T-helper 17 cell (primary cell): ENCODE measurements at regions not wholly inside any gene's neighbourhood (a gene's known extent, or its start where the extent isn't known, plus 50 kb on each side); places are given as distances from the start of the nearest gene placed in this dataset.

Experiments
- ATAC-seq: fragments of 150-1000 bp; cut with Tn5 transposase; 2 replicates; pipeline ENCODE4 v1.10.0; 2021; ENCODE audit warnings: mild to moderate bottlenecking, moderate library complexity
- DNase-seq, 3 donors: peaks; one replicate each; pipeline versions ENCODE4 v3.0.0 to v3.0.0-alpha.2; 2020 to 2021
- H3K9me3 ChIP-seq: one replicate; pipeline ENCODE4 v1.7.0; 2013; ENCODE audit warnings: low read length, mild to moderate bottlenecking; ENCODE audit not compliant: control insufficient read depth, poor library complexity, severe bottlenecking
- H3K27ac Mint-ChIP-seq: one replicate; pipeline ENCODE4 v1.8.0; 2022; ENCODE audit warnings: mild to moderate bottlenecking, moderate library complexity, mixed read lengths
- H3K27me3 Mint-ChIP-seq: one replicate; pipeline ENCODE4 v1.8.0; 2022; ENCODE audit warnings: mixed read lengths
- H3K36me3 Mint-ChIP-seq: one replicate; pipeline ENCODE4 v1.8.0; 2022; ENCODE audit warnings: low read depth, mixed read lengths
- H3K4me1 Mint-ChIP-seq: one replicate; pipeline ENCODE4 v1.8.0; 2022; ENCODE audit warnings: mild to moderate bottlenecking, mixed read lengths
- H3K4me3 Mint-ChIP-seq: one replicate; pipeline ENCODE4 v1.8.0; 2022; ENCODE audit warnings: mild to moderate bottlenecking, moderate library complexity, mixed read lengths

GRCh38 chr14:104286086-104286485, 147.7 kb downstream of the KIF26A start:
- Mint-ChIP-seq H3K27ac (no peak overlapping the region), H3K27me3 (peaks cover 8% of the 10 kb centered on the region), H3K4me1 (peaks cover 6% of the 10 kb centered on the region), H3K36me3 (no peaks in the 10 kb centered on the region), H3K4me3 (no peak overlapping the region)
- H3K9me3 ChIP-seq, result no peaks in the 10 kb centered on the region
- no peak for DNase-seq
- no peak for ATAC-seq

GRCh38 chr14:104286496-104286895, 148.1 kb downstream of the KIF26A start:
- H3K9me3 ChIP-seq, result no peaks in the 10 kb centered on the region
- DNase-seq, result no peak

DNA sequence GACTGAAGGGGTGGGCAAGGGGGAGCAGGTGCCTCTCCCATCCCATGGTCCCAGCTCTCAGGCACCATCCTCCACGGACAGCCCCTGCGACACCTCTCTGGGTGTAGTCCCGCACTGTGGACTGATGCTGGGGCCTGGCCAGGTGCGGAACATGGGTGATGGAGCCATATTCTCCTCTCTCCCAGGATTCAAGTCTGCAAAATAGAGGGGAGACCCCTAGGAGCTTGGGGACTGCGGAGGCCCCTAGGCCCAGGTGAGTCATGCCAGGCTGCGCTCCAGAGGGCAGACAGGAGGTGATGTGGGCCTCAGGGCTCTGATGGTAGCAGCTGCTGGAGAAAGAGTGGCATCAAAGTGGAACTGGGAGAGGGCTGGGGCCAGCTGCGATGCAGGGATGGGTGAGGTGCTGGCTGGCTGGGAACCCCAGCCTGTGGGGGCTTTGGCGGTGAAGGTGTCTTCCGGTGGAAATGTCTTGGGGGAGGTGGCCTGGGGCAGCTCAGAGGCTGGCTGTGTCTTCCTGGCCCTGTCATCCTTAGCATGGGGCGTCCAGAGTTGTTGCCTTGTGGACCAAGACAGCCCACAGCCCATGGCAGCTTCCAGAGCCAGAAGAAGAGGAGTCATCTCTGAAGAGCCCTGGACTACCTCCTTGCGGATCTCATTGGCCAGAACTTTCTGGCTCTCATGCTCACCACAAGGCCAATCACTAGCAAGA, 149.1 kb downstream of the KIF26A start:
- H3K27me3 Mint-ChIP-seq, result no peaks in the 10 kb centered on the region
- peaks cover 6% of the 10 kb centered on the region for H3K4me1 Mint-ChIP-seq
- H3K36me3 Mint-ChIP-seq, result no peaks in the 10 kb centered on the region
- DNase-seq (peak in 1 of 3 donors; percentile 5), ATAC-seq (no peak)
- no peak overlapping the region for H3K27ac Mint-ChIP-seq
- H3K4me3 Mint-ChIP-seq, result no peak overlapping the region
- H3K9me3 ChIP-seq, result no peaks in the 10 kb centered on the region

More at GRCh38 chr14:104286496-104286895, 148.1 kb downstream of the KIF26A start:
- Mint-ChIP-seq H3K4me3 (no peak overlapping the region), H3K36me3 (no peaks in the 10 kb centered on the region), H3K27ac (no peak overlapping the region), H3K4me1 (peaks cover 6% of the 10 kb centered on the region), H3K27me3 (peaks cover 7% of the 10 kb centered on the region)
- no peak for ATAC-seq

GRCh38 chr14:104288272-104288671, 149.9 kb downstream of the KIF26A start:
- no peaks in the 10 kb centered on the region for H3K9me3 ChIP-seq
- ATAC-seq (no peak), DNase-seq (no peak)
- Mint-ChIP-seq H3K4me3 (no peak overlapping the region), H3K4me1 (peaks cover 6% of the 10 kb centered on the region), H3K27me3 (no peaks in the 10 kb centered on the region), H3K27ac (no peak overlapping the region), H3K36me3 (no peaks in the 10 kb centered on the region)

DNA sequence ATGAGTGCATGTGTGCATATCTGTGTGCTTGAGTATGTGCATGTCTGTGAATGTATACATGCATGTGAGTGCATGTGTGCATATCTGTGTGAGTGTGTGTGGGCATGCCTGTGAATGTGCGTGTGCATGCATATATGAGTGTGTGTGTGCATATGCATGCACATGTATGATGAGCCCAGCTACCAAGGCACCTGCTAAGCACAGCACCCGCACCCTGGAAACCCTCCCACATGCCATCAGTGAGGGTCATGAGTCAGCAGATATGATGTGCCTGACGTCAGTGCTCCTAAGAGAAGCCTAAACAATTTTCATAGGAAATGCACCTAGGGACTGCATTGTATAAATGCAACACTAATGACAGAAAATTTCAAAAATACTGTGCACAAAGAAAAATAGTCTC, 151.1 kb downstream of the KIF26A start:
- peaks cover 4% of the 10 kb centered on the region for H3K4me1 Mint-ChIP-seq
- H3K4me3 Mint-ChIP-seq, result no peak overlapping the region

DNA sequence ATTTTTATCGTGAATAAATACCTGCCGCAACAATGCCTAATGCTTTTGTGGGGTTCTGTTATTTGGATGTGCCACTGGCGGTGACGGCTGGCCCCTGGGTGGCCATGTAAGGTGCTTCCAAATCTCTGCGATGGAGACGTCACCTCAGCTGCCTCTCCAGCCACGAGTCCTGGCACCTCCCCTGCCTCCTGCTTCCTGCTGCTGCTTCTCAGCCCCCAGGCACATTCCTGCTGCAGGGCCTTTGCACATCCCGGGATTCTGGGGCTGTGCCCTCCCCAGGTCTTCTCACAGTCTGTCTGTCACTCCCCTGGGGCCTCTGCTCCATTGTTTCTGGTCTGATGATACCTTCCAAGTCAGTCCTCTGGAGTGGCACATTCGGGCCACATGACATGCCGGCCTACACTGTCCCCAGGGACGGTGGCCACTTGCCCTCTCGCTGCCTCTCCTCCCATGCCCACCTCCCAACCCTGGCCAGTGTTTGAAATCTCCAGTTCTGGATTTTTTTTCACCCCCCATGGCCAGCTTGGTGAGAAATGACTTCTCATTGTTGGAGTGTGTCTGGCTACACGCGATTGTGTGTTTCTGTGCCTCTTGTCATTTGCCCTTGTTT, 151.8 kb downstream of the KIF26A start:
- H3K4me3 Mint-ChIP-seq, result no peak overlapping the region
- H3K36me3 Mint-ChIP-seq, result no peaks in the 10 kb centered on the region
- ATAC-seq (no peak), DNase-seq (no peak)
- no peaks in the 10 kb centered on the region for H3K9me3 ChIP-seq
- H3K27me3 Mint-ChIP-seq, result peaks cover 13% of the 10 kb centered on the region
- no peak overlapping the region for H3K27ac Mint-ChIP-seq
- peaks cover 4% of the 10 kb centered on the region for H3K4me1 Mint-ChIP-seq

More for the DNA sequence above, 151.1 kb downstream of the KIF26A start:
- ATAC-seq (no peak), DNase-seq (no peak)
- Mint-ChIP-seq H3K36me3 (no peaks in the 10 kb centered on the region), H3K27ac (no peak overlapping the region), H3K27me3 (peaks cover 6% of the 10 kb centered on the region)
- H3K9me3 ChIP-seq, result no peaks in the 10 kb centered on the region

GRCh38 chr14:104290756-104291122, 152.4 kb downstream of the KIF26A start:
- Mint-ChIP-seq H3K27ac (no peak overlapping the region), H3K27me3 (peaks cover 19% of the 10 kb centered on the region), H3K4me1 (peaks cover 4% of the 10 kb centered on the region), H3K4me3 (no peak overlapping the region), H3K36me3 (no peaks in the 10 kb centered on the region)
- H3K9me3 ChIP-seq, result no peaks in the 10 kb centered on the region
- ATAC-seq, result no peak
- no peak for DNase-seq

GRCh38 chr14:104291123-104292000, 153.0 kb downstream of the KIF26A start:
- Mint-ChIP-seq H3K36me3 (no peaks in the 10 kb centered on the region), H3K4me1 (peaks cover 4% of the 10 kb centered on the region), H3K27me3 (peaks cover 24% of the 10 kb centered on the region), H3K27ac (no peak overlapping the region), H3K4me3 (no peak overlapping the region)
- H3K9me3 ChIP-seq, result no peaks in the 10 kb centered on the region
- DNase-seq (no peak), ATAC-seq (no peak)

GRCh38 chr14:104292084-104292970, 153.9 kb downstream of the KIF26A start:
- H3K36me3 Mint-ChIP-seq, result no peaks in the 10 kb centered on the region
- H3K9me3 ChIP-seq, result no peaks in the 10 kb centered on the region
- no peak for DNase-seq
- no peak overlapping the region for H3K4me3 Mint-ChIP-seq
- peaks cover 4% of the 10 kb centered on the region for H3K4me1 Mint-ChIP-seq
- no peak for ATAC-seq
- peaks cover 24% of the 10 kb centered on the region for H3K27me3 Mint-ChIP-seq
- no peak overlapping the region for H3K27ac Mint-ChIP-seq

GRCh38 chr14:104293231-104293841, 154.9 kb downstream of the KIF26A start:
- H3K9me3 ChIP-seq, result no peaks in the 10 kb centered on the region
- no peak for DNase-seq
- ATAC-seq, result no peak
- H3K27ac Mint-ChIP-seq, result no peak overlapping the region
- no peak overlapping the region for H3K4me3 Mint-ChIP-seq
- H3K27me3 Mint-ChIP-seq, result peaks cover 24% of the 10 kb centered on the region
- peaks cover 4% of the 10 kb centered on the region for H3K4me1 Mint-ChIP-seq
- H3K36me3 Mint-ChIP-seq, result no peaks in the 10 kb centered on the region

GRCh38 chr14:104293851-104294627, 155.7 kb downstream of the KIF26A start:
- peaks cover 24% of the 10 kb centered on the region for H3K27me3 Mint-ChIP-seq
- no peak for DNase-seq
- H3K9me3 ChIP-seq, result no peaks in the 10 kb centered on the region
- H3K27ac Mint-ChIP-seq, result no peak overlapping the region
- H3K4me3 Mint-ChIP-seq, result no peak overlapping the region
- H3K4me1 Mint-ChIP-seq, result peaks cover 4% of the 10 kb centered on the region
- H3K36me3 Mint-ChIP-seq, result no peaks in the 10 kb centered on the region
- ATAC-seq, result no peak

DNA sequence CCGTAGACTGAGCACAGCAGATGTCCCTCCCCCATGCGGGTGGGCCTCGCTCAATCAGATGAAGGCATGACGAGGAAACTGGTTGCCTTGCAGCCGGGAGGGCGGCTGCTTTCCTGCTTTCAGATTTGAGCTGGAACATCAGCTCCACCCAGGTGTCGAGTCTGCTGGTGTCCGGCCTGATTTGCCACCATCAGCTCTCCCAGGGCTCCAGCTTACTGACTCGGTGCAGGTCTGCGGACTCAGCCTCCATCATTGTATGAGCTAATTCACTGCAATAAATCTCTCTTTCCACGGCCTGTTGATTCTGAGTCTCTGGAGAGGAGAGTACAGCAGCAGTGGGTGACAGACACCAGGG, 156.2 kb downstream of the KIF26A start:
- Mint-ChIP-seq H3K27me3 (peaks cover 24% of the 10 kb centered on the region), H3K4me3 (no peak overlapping the region), H3K4me1 (peaks cover 4% of the 10 kb centered on the region), H3K27ac (no peak overlapping the region), H3K36me3 (no peaks in the 10 kb centered on the region)
- ATAC-seq (no peak), DNase-seq (no peak)
- H3K9me3 ChIP-seq, result no peaks in the 10 kb centered on the region
